Karpas-422 (cell line): ENCODE measurements at regions not wholly inside any gene's neighbourhood (a gene's known extent, or its start where the extent isn't known, plus 50 kb on each side); places are given as distances from the start of the nearest gene placed in this dataset.

Source experiments
- DNase-seq: peaks from one replicate; pipeline ENCODE4 v3.0.0-alpha.2; 2015
- H2AFZ ChIP-seq: fragments of 200-600 bp; sonication (generic); 2 replicates; pipeline ENCODE4 v1.6.1; 2014; ENCODE audit warnings: antibody characterized with exemption, low read length, mixed read lengths
- H3K27ac ChIP-seq: fragments of 200-600 bp; sonication (generic); 2 replicates; pipeline ENCODE4 v1.5.1; 2014; ENCODE audit warnings: mild to moderate bottlenecking, low read length, moderate library complexity
- H3K27me3 ChIP-seq: fragments of 200-600 bp; sonication (generic); 2 replicates; pipeline ENCODE4 v1.6.1; 2014; ENCODE audit warnings: low read length, mixed read lengths
- H3K36me3 ChIP-seq: fragments of 200-600 bp; sonication (generic); 2 replicates; pipeline ENCODE4 v1.6.1; 2014; ENCODE audit warnings: low read length, mixed read lengths; ENCODE audit not compliant: insufficient read depth
- H3K4me1 ChIP-seq: fragments of 200-600 bp; sonication (generic); 2 replicates; pipeline ENCODE4 v1.6.1; 2014; ENCODE audit warnings: mild to moderate bottlenecking, low read length, mixed read lengths
- H3K4me2 ChIP-seq: fragments of 200-600 bp; sonication (generic); 2 replicates; pipeline ENCODE4 v1.6.1; 2014; ENCODE audit warnings: low read length, low read depth, mild to moderate bottlenecking; ENCODE audit not compliant: poor library complexity, severe bottlenecking
- H3K4me3 ChIP-seq: fragments of 200-600 bp; sonication (generic); 2 replicates; pipeline ENCODE4 v1.5.1; 2014; ENCODE audit warnings: mild to moderate bottlenecking, antibody characterized with exemption, low read length, mixed read lengths
- H3K79me2 ChIP-seq: fragments of 200-600 bp; sonication (generic); 2 replicates; pipeline ENCODE4 v1.6.1; 2014; ENCODE audit warnings: mild to moderate bottlenecking, low read length, mixed read lengths
- H3K9ac ChIP-seq: fragments of 200-600 bp; sonication (generic); 2 replicates; pipeline ENCODE4 v1.6.0; 2014; ENCODE audit warnings: low read length
- H3K9me2 ChIP-seq: fragments of 200-600 bp; sonication (generic), shearing (Covaris generic); replicated peaks from 2 replicates; pipeline ENCODE4 v1.6.0; 2014; ENCODE audit warnings: mild to moderate bottlenecking, low read length, moderate library complexity; ENCODE audit not compliant: insufficient read depth
- H3K9me3 ChIP-seq: fragments of 300-700, 200-600 bp; sonication (generic); 2 replicates; pipeline ENCODE4 v1.6.1; 2014; ENCODE audit warnings: low read length, mixed read lengths
- H4K20me1 ChIP-seq: fragments of 200-600 bp; sonication (generic); 2 replicates; pipeline ENCODE4 v1.6.1; 2014; ENCODE audit warnings: mild to moderate bottlenecking, antibody characterized with exemption, low read length, low read depth; ENCODE audit not compliant: insufficient read depth

DNA sequence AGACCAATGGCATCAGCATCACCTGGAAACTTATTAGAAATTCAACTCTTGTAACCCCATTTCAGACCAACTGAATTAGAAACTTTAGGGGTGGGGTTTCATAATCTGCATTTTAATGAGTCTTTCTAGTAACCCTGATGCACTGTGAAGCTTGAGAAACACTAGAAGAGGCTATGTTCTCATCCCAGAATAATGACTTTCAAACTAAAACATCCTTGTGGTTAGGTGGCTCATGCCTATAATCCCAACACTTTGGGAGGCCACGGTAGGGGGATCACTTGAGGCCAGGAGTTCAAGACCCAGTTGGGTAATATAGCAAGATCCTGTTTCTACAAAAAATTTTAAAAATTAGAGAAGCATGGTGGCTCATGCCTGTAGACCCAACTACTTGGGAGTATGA lies 402.4 kb downstream of the DLEU7 start:
- H3K4me3 ChIP-seq, result no peak overlapping the region
- no peaks in the 10 kb centered on the region for H4K20me1 ChIP-seq
- no peaks in the 10 kb centered on the region for H3K36me3 ChIP-seq
- no peak overlapping the region for H3K4me2 ChIP-seq
- H2AFZ ChIP-seq, result no peak overlapping the region
- no peak overlapping the region for H3K9ac ChIP-seq
- no peaks in the 10 kb centered on the region for H3K9me2 ChIP-seq
- no peaks in the 10 kb centered on the region for H3K9me3 ChIP-seq
- DNase-seq, result no peak
- H3K27me3 ChIP-seq, result no peaks in the 10 kb centered on the region
- no peaks in the 10 kb centered on the region for H3K79me2 ChIP-seq
- no peak overlapping the region for H3K27ac ChIP-seq
- H3K4me1 ChIP-seq, result peaks cover 54% of the 10 kb centered on the region

DNA sequence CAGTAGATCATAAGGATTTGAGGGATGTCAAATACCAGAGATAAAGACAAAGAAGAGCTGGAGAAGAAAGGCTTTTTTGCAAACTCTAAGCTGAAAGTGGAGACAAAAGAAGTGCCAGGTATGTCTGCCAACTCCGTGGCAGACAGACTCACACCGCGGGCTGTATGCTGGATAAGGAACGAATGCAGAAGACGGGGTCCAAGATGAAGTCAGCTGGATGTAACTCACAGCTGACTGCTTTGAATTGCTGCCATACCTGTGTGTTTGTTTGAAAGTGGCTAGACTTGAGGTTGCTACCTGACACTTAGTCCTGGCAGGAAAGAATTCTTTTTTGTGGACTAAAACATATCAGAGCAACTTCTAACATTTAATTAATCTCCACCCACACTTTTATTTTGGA lies 398.8 kb downstream of the DLEU7 start:
- Histone ChIP-seq H3K9ac (peak overlapping the region; percentile 50), H3K4me3 (no peak overlapping the region), H2AFZ (no peak overlapping the region), H3K9me2 (no peaks in the 10 kb centered on the region), H3K36me3 (no peaks in the 10 kb centered on the region), H3K9me3 (no peaks in the 10 kb centered on the region), H3K79me2 (no peaks in the 10 kb centered on the region), H3K27ac (peak overlapping the region; percentile 90), H3K27me3 (no peaks in the 10 kb centered on the region), H3K4me2 (peak overlapping the region; percentile 63), H4K20me1 (no peaks in the 10 kb centered on the region), H3K4me1 (peaks cover 74% of the 10 kb centered on the region)
- DNase-seq, result no peak

DNA sequence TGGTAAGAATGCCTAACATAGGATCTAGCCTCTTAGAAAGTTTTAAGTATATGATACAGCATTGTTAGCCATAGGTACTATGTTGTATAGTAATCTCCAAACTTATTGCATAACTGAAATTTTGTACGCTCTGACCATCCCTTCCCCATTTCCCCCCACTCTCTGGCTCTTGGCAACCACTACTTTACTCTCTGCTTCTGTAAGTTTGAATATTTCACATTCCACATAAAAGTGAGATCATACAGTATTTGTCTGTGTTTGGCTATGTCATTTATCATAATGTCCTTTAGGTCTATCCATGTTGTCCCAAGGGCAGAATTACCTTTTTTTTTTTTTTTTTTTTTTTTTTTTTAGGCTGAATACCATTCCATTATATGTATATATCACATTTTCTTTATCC lies 396.9 kb downstream of the DLEU7 start:
- H3K4me3 ChIP-seq, result no peak overlapping the region
- H4K20me1 ChIP-seq, result no peaks in the 10 kb centered on the region
- H3K4me1 ChIP-seq, result peaks cover 68% of the 10 kb centered on the region
- no peaks in the 10 kb centered on the region for H3K9me2 ChIP-seq
- no peaks in the 10 kb centered on the region for H3K27me3 ChIP-seq
- no peaks in the 10 kb centered on the region for H3K9me3 ChIP-seq
- H3K4me2 ChIP-seq, result peak overlapping the region; percentile 63
- no peaks in the 10 kb centered on the region for H3K79me2 ChIP-seq
- DNase-seq, result no peak
- no peak overlapping the region for H3K9ac ChIP-seq
- H3K36me3 ChIP-seq, result no peaks in the 10 kb centered on the region
- no peak overlapping the region for H2AFZ ChIP-seq
- peak overlapping the region; percentile 90 for H3K27ac ChIP-seq

DNA sequence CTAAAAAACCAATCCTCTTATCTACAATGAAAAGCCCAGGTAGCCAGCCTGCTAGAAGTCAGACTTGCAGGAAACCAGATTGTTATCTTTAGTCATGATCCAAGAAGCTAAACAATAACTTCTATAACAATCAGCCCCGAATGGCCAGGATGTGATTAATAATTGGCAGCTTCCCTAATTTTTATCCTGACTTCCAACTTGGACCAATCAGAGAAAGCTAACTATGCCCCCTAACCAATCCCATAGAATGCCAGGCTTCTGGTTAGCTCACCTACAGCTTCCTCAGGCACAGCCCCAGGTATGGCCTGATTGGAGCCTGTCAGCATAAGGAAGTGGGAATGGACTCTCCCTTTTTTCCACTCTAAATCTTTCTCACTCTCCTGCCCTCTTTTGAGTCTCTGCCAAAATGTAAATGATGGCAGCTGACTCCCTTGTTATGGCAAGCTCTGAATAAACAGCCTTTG lies 394.9 kb downstream of the DLEU7 start:
- Histone ChIP-seq H3K4me1 (peaks cover 77% of the 10 kb centered on the region), H3K9ac (peak overlapping the region; percentile 15; the same call in 1 of the 2 replicates), H4K20me1 (no peaks in the 10 kb centered on the region), H3K4me3 (no peak overlapping the region), H3K27me3 (no peaks in the 10 kb centered on the region), H3K79me2 (no peaks in the 10 kb centered on the region), H3K36me3 (no peaks in the 10 kb centered on the region), H3K9me3 (no peaks in the 10 kb centered on the region), H3K4me2 (peak overlapping the region; percentile 17), H3K9me2 (no peaks in the 10 kb centered on the region), H3K27ac (peak overlapping the region; percentile 90), H2AFZ (no peak overlapping the region)
- DNase-seq, result no peak

DNA sequence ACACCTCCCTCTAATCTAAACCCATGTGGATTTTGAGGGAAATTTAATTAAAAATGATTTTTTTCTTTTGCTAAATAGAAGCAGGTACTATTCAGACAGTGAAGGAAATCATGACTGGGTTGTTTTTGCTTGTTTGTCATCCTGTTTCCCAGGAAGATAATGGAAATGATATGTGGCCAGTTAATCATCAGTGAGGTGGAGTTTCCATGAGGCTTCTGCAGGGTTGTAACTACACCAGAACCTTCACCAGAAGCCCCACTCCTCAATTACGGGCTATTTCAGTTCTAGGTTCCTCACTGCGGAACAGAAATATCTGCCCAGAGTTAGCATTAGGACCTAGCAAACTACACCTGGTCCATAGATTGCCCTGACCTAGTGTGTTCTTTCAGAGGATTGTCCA lies 394.0 kb downstream of the DLEU7 start:
- Histone ChIP-seq H2AFZ (no peak overlapping the region), H3K27ac (peak overlapping the region; percentile 90; the same call in 1 of the 2 replicates), H3K36me3 (no peaks in the 10 kb centered on the region), H3K9ac (no peak overlapping the region), H3K4me1 (peaks cover 79% of the 10 kb centered on the region), H3K4me3 (no peak overlapping the region), H3K79me2 (no peaks in the 10 kb centered on the region), H3K9me2 (no peaks in the 10 kb centered on the region), H3K27me3 (no peaks in the 10 kb centered on the region), H4K20me1 (no peaks in the 10 kb centered on the region), H3K4me2 (no peak overlapping the region), H3K9me3 (no peaks in the 10 kb centered on the region)
- no peak for DNase-seq

DNA sequence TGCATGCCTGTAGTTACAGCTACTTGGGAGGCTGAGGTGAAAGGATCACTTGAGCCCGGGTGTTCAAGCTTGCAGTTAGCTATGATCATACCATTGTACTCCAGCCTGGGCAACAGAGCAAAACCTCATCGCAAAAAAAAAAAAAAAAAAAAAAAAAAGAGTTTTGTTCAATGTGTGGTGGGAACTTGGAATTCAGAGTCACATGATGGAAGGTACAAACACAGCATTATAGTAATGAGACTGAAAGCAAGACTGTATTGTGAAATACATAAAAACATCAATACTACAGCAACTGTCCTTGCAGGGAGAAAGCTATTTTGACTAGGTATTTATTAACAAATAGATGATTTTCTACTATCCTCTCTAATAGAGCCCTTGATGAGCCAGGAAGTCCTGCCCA lies 393.2 kb downstream of the DLEU7 start:
- Histone ChIP-seq H3K9me2 (no peaks in the 10 kb centered on the region), H3K9ac (no peak overlapping the region), H4K20me1 (no peaks in the 10 kb centered on the region), H3K4me3 (no peak overlapping the region), H3K36me3 (no peaks in the 10 kb centered on the region), H3K79me2 (no peaks in the 10 kb centered on the region), H3K4me1 (peaks cover 79% of the 10 kb centered on the region), H3K4me2 (no peak overlapping the region), H3K27ac (peak overlapping the region; percentile 94; the same call in 1 of the 2 replicates), H3K9me3 (no peaks in the 10 kb centered on the region), H3K27me3 (no peaks in the 10 kb centered on the region), H2AFZ (no peak overlapping the region)
- DNase-seq, result no peak

DNA sequence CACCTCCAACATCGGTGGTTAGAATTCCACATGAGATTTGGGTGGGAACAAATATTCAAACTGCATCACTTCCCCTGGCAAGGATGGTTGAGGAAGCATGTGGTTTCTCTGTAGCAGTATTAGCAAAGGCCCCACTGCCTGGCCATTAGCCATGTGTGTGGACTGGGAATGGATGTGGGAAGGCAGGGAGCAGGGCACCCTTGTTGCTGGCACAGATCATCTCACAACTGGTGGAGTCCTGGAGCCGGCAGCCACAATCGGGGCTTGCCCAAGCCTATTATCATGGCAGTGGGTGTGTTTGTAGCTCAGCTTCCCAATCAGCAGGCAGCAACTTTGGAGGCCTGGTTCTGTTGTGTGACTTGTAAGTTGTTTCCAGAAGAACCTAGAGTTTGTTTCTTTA lies 391.9 kb downstream of the DLEU7 start:
- no peak overlapping the region for H3K9ac ChIP-seq
- H3K79me2 ChIP-seq, result no peaks in the 10 kb centered on the region
- H3K9me2 ChIP-seq, result no peaks in the 10 kb centered on the region
- no peaks in the 10 kb centered on the region for H3K27me3 ChIP-seq
- no peaks in the 10 kb centered on the region for H3K9me3 ChIP-seq
- no peak overlapping the region for H3K4me3 ChIP-seq
- H3K4me1 ChIP-seq, result peaks cover 79% of the 10 kb centered on the region
- H2AFZ ChIP-seq, result no peak overlapping the region; the same call in 1 of the 2 replicates
- no peak overlapping the region for H3K4me2 ChIP-seq
- DNase-seq, result no peak
- peak overlapping the region; percentile 94 for H3K27ac ChIP-seq
- no peaks in the 10 kb centered on the region for H4K20me1 ChIP-seq
- H3K36me3 ChIP-seq, result no peaks in the 10 kb centered on the region

DNA sequence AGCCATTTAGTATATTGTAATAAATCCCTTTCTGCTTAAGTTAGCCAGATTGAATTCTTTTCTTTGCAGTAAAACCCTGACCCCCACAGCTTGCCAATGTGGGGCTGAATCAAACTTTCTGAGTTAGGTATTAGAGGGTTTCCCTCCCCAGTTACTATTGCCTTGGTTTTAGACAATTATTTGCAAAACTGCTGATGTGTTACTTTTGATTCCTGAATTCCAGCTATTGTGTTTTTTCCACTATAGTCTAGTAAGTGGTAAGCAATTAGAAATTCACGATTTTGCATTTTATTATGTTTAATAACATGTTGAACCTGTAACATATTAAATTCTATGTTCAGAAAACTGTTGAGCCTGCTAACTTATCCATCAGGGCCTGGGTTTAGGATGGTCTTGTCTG lies 391.5 kb downstream of the DLEU7 start:
- Histone ChIP-seq H3K27ac (peak overlapping the region; percentile 94), H3K4me1 (peaks cover 79% of the 10 kb centered on the region), H3K27me3 (no peaks in the 10 kb centered on the region), H3K36me3 (no peaks in the 10 kb centered on the region), H3K9me2 (no peaks in the 10 kb centered on the region), H3K9me3 (no peaks in the 10 kb centered on the region), H2AFZ (no peak overlapping the region; the same call in 1 of the 2 replicates), H3K79me2 (no peaks in the 10 kb centered on the region), H4K20me1 (no peaks in the 10 kb centered on the region), H3K9ac (0 out of 2 replicates have a peak overlapping the region, but pooled peaks have one; percentile 47), H3K4me3 (no peak overlapping the region), H3K4me2 (no peak overlapping the region)
- no peak for DNase-seq

DNA sequence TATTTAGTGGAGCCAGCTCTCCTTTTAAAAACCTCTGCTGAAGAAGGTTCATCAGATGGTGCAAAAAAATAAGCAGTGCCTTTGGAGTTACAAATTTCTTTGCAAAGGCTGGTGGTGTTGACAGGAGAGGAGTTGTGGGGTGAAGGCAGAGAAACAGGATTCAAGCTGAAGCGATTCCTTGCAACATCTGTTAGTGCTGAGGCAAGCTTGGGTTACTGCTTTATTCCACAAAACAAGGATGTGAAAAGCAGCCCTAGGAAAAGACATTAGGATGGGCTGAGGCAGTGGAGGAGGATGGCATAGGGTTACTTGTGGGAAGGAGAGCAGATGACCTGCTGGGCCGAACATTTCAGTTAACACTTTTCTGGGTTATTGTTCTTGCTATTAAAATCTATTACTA lies 390.7 kb downstream of the DLEU7 start:
- H3K4me3 ChIP-seq, result no peak overlapping the region
- 0 out of 2 replicates have a peak overlapping the region, but pooled peaks have one; percentile 47 for H3K9ac ChIP-seq
- H4K20me1 ChIP-seq, result no peaks in the 10 kb centered on the region
- no peaks in the 10 kb centered on the region for H3K36me3 ChIP-seq
- H3K9me2 ChIP-seq, result no peaks in the 10 kb centered on the region
- peak overlapping the region; percentile 94 for H3K27ac ChIP-seq
- H3K79me2 ChIP-seq, result no peaks in the 10 kb centered on the region
- H2AFZ ChIP-seq, result no peak overlapping the region
- no peak for DNase-seq
- no peak overlapping the region for H3K4me2 ChIP-seq
- H3K9me3 ChIP-seq, result no peaks in the 10 kb centered on the region
- H3K4me1 ChIP-seq, result peaks cover 79% of the 10 kb centered on the region
- no peaks in the 10 kb centered on the region for H3K27me3 ChIP-seq
